SK-MEL-5 (cell line): ENCODE measurements at regions not wholly inside any gene's neighbourhood (a gene's known extent, or its start where the extent isn't known, plus 50 kb on each side); places are given as distances from the start of the nearest gene placed in this dataset.

Source experiments
- DNase-seq: peaks from one replicate; pipeline ENCODE4 v3.0.0-alpha.2; 2016; ENCODE audit warnings: low read depth, low spot score
- in situ Hi-C: cut with HindIII; loops from 2 replicates; pipeline ENCODE4 v1.10.0; 2016; ENCODE audit warnings: low sequenced_read_pairs, high pct_unique_total_duplicates, low pct_unique_long_range_greater_than_20kb

GRCh38 chr6:82687855-82688254 lies 324.2 kb downstream of the TPBG start:
- in situ Hi-C loops, result no loop called here
- DNase-seq, result no peak

- in situ Hi-C loops, result no loop called here
- DNase-seq, result no peak
Observed at GRCh38 chr6:82690283-82690682, 326.7 kb downstream of the TPBG start.

DNA sequence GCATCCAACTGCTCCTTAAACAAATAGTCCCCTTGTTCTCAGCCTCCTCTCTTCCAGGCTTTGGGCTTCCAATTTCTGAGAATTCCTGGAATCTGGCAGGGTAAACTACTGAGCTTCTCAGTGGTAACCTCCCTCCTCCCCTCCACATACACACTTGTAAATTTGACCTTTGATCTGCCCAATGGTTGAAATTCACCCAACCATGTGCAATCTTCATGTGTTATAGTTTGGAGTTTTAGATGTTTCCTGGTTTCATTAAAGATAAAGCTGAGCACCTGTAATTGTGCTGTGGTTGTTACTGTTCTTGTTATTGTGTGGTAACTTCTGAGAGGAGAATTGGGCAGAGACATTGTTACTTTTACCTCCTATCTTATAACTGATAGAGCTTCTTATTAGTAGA lies 328.4 kb downstream of the TPBG start:
- in situ Hi-C loops, result no loop called here
- DNase-seq, result no peak

- DNase-seq, result no peak
- in situ Hi-C loops, result no loop called here
Observed at GRCh38 chr6:82693094-82693493, 329.5 kb downstream of the TPBG start.

GRCh38 chr6:82701341-82701740 lies 337.7 kb downstream of the TPBG start:
- in situ Hi-C loops, result no loop called here
- no peak for DNase-seq

- in situ Hi-C loops, result no loop called here
- DNase-seq, result no peak
Observed at GRCh38 chr6:82702574-82702973, 339.0 kb downstream of the TPBG start.

DNA sequence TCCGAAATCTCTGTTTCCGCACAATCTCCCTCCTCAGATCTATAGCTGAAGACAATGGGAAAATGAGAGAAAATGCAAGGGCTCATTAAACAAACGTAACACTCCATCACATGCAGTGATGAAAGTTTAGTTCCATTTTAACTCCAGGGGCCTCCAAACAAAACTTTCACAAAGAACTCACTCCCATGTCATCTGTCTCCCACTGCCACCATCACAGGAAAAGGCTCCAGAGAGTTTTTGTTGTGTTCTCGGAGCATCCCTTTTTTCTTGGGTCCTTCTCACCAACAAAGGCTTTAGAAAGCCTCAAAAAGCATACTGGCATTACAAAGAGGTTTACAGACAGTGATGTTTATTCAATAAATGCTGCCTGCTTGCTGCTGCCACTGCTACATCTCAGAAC lies 339.6 kb downstream of the TPBG start:
- DNase-seq, result no peak
- in situ Hi-C loops, result no loop called here

- no peak for DNase-seq
- in situ Hi-C loops, result no loop called here
Observed at GRCh38 chr6:82704045-82704444, 340.4 kb downstream of the TPBG start.

DNA sequence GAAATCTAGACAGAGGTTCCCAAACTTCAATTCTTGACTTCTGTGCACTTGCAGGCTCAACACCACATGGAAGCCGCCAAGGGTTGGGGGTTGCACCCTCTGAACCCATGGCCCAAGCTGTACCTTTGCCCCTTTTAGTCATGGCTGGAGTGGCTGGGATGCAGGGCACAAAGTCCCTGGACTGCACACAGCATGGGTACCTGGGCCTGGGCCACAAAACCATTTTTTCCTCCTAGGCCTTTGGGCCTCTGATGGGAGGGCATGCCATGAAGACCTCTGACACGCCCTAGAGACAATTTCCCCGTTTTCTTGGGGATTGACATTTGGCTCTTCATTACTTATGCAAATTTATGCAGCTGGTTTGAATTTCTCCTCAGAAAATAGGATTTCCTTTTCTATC lies 342.0 kb downstream of the TPBG start:
- DNase-seq, result no peak
- in situ Hi-C loops, result no loop called here

DNA sequence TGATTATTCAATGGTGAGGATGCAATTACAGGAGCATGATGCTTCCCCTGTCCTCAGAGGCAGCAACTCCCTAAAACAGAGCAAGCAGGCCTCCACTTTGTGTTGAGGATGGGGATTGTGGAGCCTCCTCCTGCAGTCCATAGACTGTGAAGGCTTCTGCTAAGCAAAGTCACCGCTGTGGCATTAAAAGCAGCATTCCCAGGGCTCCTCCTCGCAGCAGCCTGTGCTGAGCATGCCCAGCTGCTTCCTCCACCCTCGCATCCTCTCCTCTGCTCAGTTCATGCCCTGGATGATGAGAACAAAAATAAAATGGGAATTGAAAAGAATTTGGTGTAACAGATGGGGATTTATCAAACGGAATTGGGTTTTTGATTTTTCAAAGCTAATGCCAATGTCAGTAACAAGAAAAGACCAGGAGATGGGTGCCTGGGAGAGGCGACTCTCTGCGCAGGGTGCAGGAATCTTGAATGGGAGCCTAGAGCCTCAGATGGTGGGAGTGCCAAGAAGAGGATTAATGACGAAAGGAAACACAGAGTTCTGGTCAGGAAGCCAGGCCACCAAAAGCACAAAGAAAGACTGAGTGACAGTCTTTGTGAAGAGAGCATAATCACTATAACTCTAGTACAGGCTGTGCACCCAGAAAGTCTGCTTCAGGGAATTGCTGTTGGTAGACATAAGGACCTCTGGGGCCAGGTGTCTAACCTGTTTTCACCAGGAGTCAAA lies 347.6 kb downstream of the TPBG start:
- in situ Hi-C loops, result no loop called here
- DNase-seq, result no peak

- in situ Hi-C loops, result no loop called here
- DNase-seq, result no peak
Observed at GRCh38 chr6:82711971-82712370, 348.4 kb downstream of the TPBG start.

- no peak for DNase-seq
- in situ Hi-C loops, result no loop called here
Observed at GRCh38 chr6:82712389-82712788, 348.8 kb downstream of the TPBG start.

GRCh38 chr6:82712826-82713225 lies 349.2 kb downstream of the TPBG start:
- in situ Hi-C loops, result no loop called here

GRCh38 chr6:82720992-82721391 lies 344.6 kb downstream of the UBE3D start:
- no peak for DNase-seq
- in situ Hi-C loops, result no loop called here

More at GRCh38 chr6:82712826-82713225, 349.2 kb downstream of the TPBG start:
- peak; percentile 8 for DNase-seq

- in situ Hi-C loops, result no loop called here
Observed at GRCh38 chr6:82735790-82736189, 329.9 kb downstream of the UBE3D start.

DNA sequence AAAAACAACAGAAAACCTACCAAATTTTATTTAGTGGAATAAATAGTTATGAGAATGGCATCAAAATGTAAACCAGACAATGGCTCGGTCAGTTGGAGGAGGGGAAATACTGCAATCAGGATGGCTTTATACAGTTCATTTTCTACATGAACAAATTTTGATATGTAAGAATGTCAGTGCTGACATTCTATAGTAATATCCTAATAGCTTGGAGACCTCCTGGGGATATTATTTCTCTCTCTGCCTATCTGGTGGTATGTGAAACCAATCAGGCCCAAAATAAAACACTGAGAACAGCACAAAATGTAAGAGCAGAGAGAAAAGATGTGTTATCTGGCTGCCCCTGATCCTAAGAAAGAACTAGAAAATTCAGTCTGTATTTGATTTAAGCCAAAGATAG lies 327.7 kb downstream of the UBE3D start:
- in situ Hi-C loops, result no loop called here
- DNase-seq, result no peak

More at GRCh38 chr6:82735790-82736189, 329.9 kb downstream of the UBE3D start:
- no peak for DNase-seq

- in situ Hi-C loops, result no loop called here
- DNase-seq, result no peak
Observed at GRCh38 chr6:82738773-82739172, 326.9 kb downstream of the UBE3D start.

GRCh38 chr6:82739303-82739702 lies 326.3 kb downstream of the UBE3D start:
- in situ Hi-C loops, result no loop called here
- no peak for DNase-seq

GRCh38 chr6:82740072-82740471 lies 325.6 kb downstream of the UBE3D start:
- in situ Hi-C loops, result no loop called here

More at GRCh38 chr6:82740072-82740471, 325.6 kb downstream of the UBE3D start:
- no peak for DNase-seq
